PFSK-1 (cell line): ENCODE measurements at regions not wholly inside any gene's neighbourhood (a gene's known extent, or its start where the extent isn't known, plus 50 kb on each side); places are given as distances from the start of the nearest gene placed in this dataset.

Experiments used
- FOXP2 ChIP-seq: optimal IDR thresholded peaks from 2 replicates; pipeline ENCODE3; 2011; ENCODE audit warnings: borderline replicate concordance, control low read depth, inconsistent platforms; ENCODE audit not compliant: insufficient read depth; ENCODE audit errors: extremely low read length, extremely low read depth
- POLR2AphosphoS5 ChIP-seq: IDR thresholded peaks from 2 replicates; pipeline ENCODE4 v1.6.1; 2012; ENCODE audit warnings: low read depth, mild to moderate bottlenecking, control low read depth, low read length, moderate library complexity
- REST ChIP-seq, 2 experiments: IDR thresholded peaks; 2 replicates each; pipeline versions ENCODE4 v1.6.1 to v1.8.0; 2011 to 2012; ENCODE audit warnings: low read depth in 2 of 2, low read length in 2 of 2, control low read depth in 1 of 2, inconsistent platforms in 1 of 2, mild to moderate bottlenecking in 1 of 2, moderate library complexity in 1 of 2; ENCODE audit not compliant: insufficient read depth in 1 of 2
- SIN3A ChIP-seq: IDR thresholded peaks from 2 replicates; pipeline ENCODE4 v1.6.1; 2012; ENCODE audit warnings: mild to moderate bottlenecking, low read length, moderate library complexity, borderline replicate concordance; ENCODE audit not compliant: insufficient read depth
- TAF1 ChIP-seq: IDR thresholded peaks from 2 replicates; pipeline ENCODE4 v1.6.1; 2012; ENCODE audit warnings: low read length, control low read depth, borderline replicate concordance; ENCODE audit not compliant: insufficient read depth

- no peak for TF ChIP-seq TAF1
- TF ChIP-seq REST (IDR thresholded peaks at IDR 0.05; ENCODE audit: insufficient read depth in 1 of 2, low read depth in 2 of 2, low read length in 2 of 2) = no peak
- TF ChIP-seq FOXP2 = no peak
- no peak for TF ChIP-seq POLR2AphosphoS5
- TF ChIP-seq SIN3A = no peak
Observed at GRCh38 chr5:17160756-17161040, 56.7 kb upstream of the BASP1 start.

- TF ChIP-seq SIN3A (no peak), POLR2AphosphoS5 (no peak), TAF1 (no peak), REST (IDR thresholded peaks at IDR 0.05; ENCODE audit: insufficient read depth in 1 of 2, low read depth in 2 of 2, low read length in 2 of 2) (no peak), FOXP2 (no peak)
Observed at GRCh38 chr5:17161662-17162061, 55.8 kb upstream of the BASP1 start.

GRCh38 chr5:17163221-17163620 is 54.2 kb upstream of the BASP1 start:
- TF ChIP-seq REST (IDR thresholded peaks at IDR 0.05; ENCODE audit: insufficient read depth in 1 of 2, low read depth in 2 of 2, low read length in 2 of 2) (no peak), SIN3A (no peak), TAF1 (no peak), FOXP2 (no peak), POLR2AphosphoS5 (no peak)

GRCh38 chr5:17167171-17167891 is 50.1 kb upstream of the BASP1 start:
- TF ChIP-seq TAF1 (no peak), POLR2AphosphoS5 (no peak), SIN3A (no peak), FOXP2 (no peak)
